HepG2 (cell line): ENCODE measurements at regions not wholly inside any gene's neighbourhood (a gene's known extent, or its start where the extent isn't known, plus 50 kb on each side); places are given as distances from the start of the nearest gene placed in this dataset.

Experiments used
- ATAC-seq: fragments of 200-7000 bp; cut with Tn5 transposase; 3 replicates; pipeline ENCODE4 v1.9.1; 2020; ENCODE audit warnings: mild to moderate bottlenecking, moderate library complexity
- BruUV-seq: library from RNA; stranded (reverse); fragments of 400-500 nt; replicated peaks from 2 replicates; lab custom pipeline; 2021; lab: Mats Ljungman, UMichigan
- CTCF ChIA-PET: fragments of 300-600 bp; formaldehyde crosslinking; extraction: SDS; loops from one replicate; lab custom pipeline; 2021; ENCODE audit warnings: low total read pairs, inconsistent platforms, low intra/inter-chr PET ratio; lab: Yijun Ruan, JAX
- POLR2A ChIA-PET: fragments of 350-600 bp; sonication (Branson Sonifier 250); formaldehyde crosslinking; loops from one replicate; lab custom pipeline; 2020; ENCODE audit warnings: antibody characterized with exemption, inconsistent platforms; lab: Yijun Ruan, JAX
- DNase-seq: peaks from one replicate; pipeline ENCODE4 v3.0.0-alpha.2; 2015; ENCODE audit warnings: low spot score
- FAIRE-seq: peaks from 3 replicates; lab custom pipeline; 2011; peaks lifted over from hg19 to GRCh38; lab: Jason Lieb, UNC
- H2AFZ ChIP-seq: one replicate; pipeline ENCODE4 v1.6.1; 2011; ENCODE audit warnings: low read length, inconsistent platforms
- H3K27ac ChIP-seq: fragments of 300-600 bp; 3 replicates; pipeline ENCODE4 v1.8.0; 2011; ENCODE audit warnings: mixed run types, mild to moderate bottlenecking, mixed read lengths, low read length, inconsistent platforms; ENCODE audit not compliant: insufficient read depth; ENCODE audit errors: extremely low read length
- H3K27me3 ChIP-seq, 2 experiments: fragments of 200-600 bp in 1 of 2; 2 replicates in 1 of 2; 3 replicates in 1 of 2; pipeline versions ENCODE4 v1.6.0 to v1.8.0; 2011; ENCODE audit warnings: low read length in 2 of 2, mild to moderate bottlenecking in 2 of 2, moderate library complexity in 2 of 2, inconsistent platforms in 1 of 2; ENCODE audit not compliant: insufficient read depth in 2 of 2, control insufficient read depth in 1 of 2
- H3K36me3 ChIP-seq, 2 experiments: fragments of 200-600 bp in 1 of 2; replicated peaks in 1 of 2; 2 replicates in 1 of 2; 3 replicates in 1 of 2; pipeline versions ENCODE4 v1.5.1 to v1.8.0; 2011; ENCODE audit warnings: low read length in 2 of 2, inconsistent platforms in 1 of 2; ENCODE audit not compliant: insufficient read depth in 2 of 2, control insufficient read depth in 1 of 2
- H3K4me1 ChIP-seq: 2 replicates; pipeline ENCODE4 v1.5.1; 2012; ENCODE audit warnings: low read length, inconsistent platforms; ENCODE audit not compliant: insufficient read depth
- H3K4me2 ChIP-seq: 2 replicates; pipeline ENCODE4 v1.6.0; 2011; ENCODE audit warnings: low read depth, low read length, inconsistent platforms
- H3K4me3 ChIP-seq, 3 experiments: fragments of 200-600 bp in 1 of 3; sonication (generic), shearing (Covaris generic) in 1 of 3; replicated peaks in 1 of 3; 2 replicates each; pipeline ENCODE4 v1.5.1; 2011 to 2016; ENCODE audit warnings: low read length in 3 of 3, inconsistent platforms in 2 of 3, low read depth in 2 of 3, mild to moderate bottlenecking in 2 of 3, control low read depth in 1 of 3, mixed read lengths in 1 of 3; ENCODE audit not compliant: insufficient read depth in 1 of 3
- H3K79me2 ChIP-seq: one replicate; pipeline ENCODE4 v1.6.1; 2011; ENCODE audit warnings: low read length, inconsistent platforms; ENCODE audit not compliant: insufficient read depth
- H3K9ac ChIP-seq: 2 replicates; pipeline ENCODE4 v1.6.0; 2011; ENCODE audit warnings: mild to moderate bottlenecking, low read depth, low read length, inconsistent platforms; ENCODE audit not compliant: insufficient read depth
- H3K9me3 ChIP-seq: 2 replicates; pipeline ENCODE4 v1.5.1; 2012; ENCODE audit warnings: mild to moderate bottlenecking, low read length
- H4K20me1 ChIP-seq: 2 replicates; pipeline ENCODE4 v1.6.0; 2011; ENCODE audit warnings: inconsistent platforms, mild to moderate bottlenecking, low read length, moderate library complexity; ENCODE audit not compliant: insufficient read depth
- PHF21A ChIP-seq: sonication (generic); formaldehyde crosslinking; IDR thresholded peaks from 2 replicates; pipeline ENCODE4 v1.5.0; 2020; ENCODE audit warnings: mild to moderate bottlenecking, missing genetic modification reagents
- ZNF670 ChIP-seq: sonication (generic); formaldehyde crosslinking; IDR thresholded peaks from 2 replicates; pipeline ENCODE4 v1.8.0; 2022; ENCODE audit warnings: mild to moderate bottlenecking, missing genetic modification reagents, borderline replicate concordance
- WGBS: methylation state at CpG from one replicate; pipeline ENCODE4 v1.1.6; 2017; ENCODE audit warnings: low lambda C conversion rate; 5-methylcytosine and 5-hydroxymethylcytosine counted together
- in situ Hi-C: cut with HindIII; loops from 2 replicates; pipeline ENCODE4 v1.10.0; 2017; ENCODE audit warnings: low pct_unique_long_range_greater_than_20kb; ENCODE audit not compliant: extremely low pct_ligation_motif_present
- intact Hi-C: fragments of 100-400 bp; cut with micrococcal nuclease; formaldehyde crosslinking; loops from one replicate; pipeline ENCODE4 v1.10.0; 2022; ENCODE audit not compliant: unreplicated experiment

DNA sequence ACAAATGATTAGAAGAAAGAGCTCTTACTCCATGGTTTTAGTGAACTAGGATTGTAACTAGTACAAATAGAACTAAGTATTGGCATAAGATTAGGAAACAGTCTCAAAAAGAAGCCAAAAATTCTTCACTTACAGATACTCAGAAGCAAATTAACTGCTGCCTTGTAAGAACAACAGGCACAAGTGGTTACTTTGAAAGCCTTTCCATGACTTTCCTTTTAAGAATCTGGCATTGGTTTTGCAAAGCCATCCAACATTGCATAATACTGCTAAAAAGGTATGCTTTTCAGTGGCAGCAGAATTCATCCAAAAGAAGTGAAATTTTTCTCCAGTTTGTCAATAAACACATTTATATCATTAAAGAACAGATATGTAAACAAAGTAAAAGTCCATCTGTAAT is 126.8 kb upstream of the ODAD2 start:
- Histone ChIP-seq H3K79me2 (no peaks in the 10 kb centered on the region), H2AFZ (no peak overlapping the region), H3K4me1 (no peaks in the 10 kb centered on the region), H3K9ac (no peak overlapping the region), H3K27ac (no peak overlapping the region), H3K27me3 (no peaks in the 10 kb centered on the region), H4K20me1 (no peaks in the 10 kb centered on the region), H3K36me3 (peaks cover 0 to 19% of the 10 kb centered on the region in 2 experiments; a peak in 1 of 5 replicates), H3K9me3 (no peaks in the 10 kb centered on the region), H3K4me2 (no peak overlapping the region), H3K4me3 (no peak overlapping the region)
- ChIA-PET CTCF (no interaction called here), POLR2A (no interaction called here)
- DNase-seq, result no peak
- ATAC-seq, result no peak
- in situ Hi-C loops (no loop called here), intact Hi-C loops (no loop called here)
- BruUV-seq, result no TSS peak
- TF ChIP-seq PHF21A (CRISPR knock-in tag), result no peak
- FAIRE-seq, result no peak

DNA sequence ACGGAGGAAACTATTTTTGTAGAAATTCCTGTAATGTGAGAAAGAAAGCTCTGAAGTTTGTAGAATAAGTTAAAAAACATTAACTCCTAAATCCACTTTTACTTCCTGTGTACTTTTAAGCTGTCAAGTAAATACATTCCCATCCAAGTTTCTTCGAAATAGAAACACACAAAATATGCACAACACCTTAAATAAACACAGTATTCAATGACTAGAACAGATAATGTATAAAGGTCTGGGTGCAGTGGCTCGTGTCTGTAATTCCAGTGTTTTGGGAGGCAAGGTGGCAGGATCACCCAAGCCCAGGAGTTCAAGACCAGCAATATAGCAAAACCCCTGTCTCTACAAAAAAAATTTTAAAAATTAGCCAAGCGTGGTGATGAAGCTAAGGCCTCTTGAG is 121.9 kb upstream of the ODAD2 start:
- FAIRE-seq (no peak), ATAC-seq (no peak), DNase-seq (no peak)
- ChIA-PET CTCF (no interaction called here), POLR2A (no interaction called here)
- no peak for TF ChIP-seq ZNF670 (CRISPR knock-in tag)
- Histone ChIP-seq H3K27ac (no peak overlapping the region), H3K9me3 (no peaks in the 10 kb centered on the region), H3K4me3 (no peak overlapping the region), H4K20me1 (no peaks in the 10 kb centered on the region), H3K4me2 (no peak overlapping the region), H3K79me2 (no peaks in the 10 kb centered on the region), H3K27me3 (no peaks in the 10 kb centered on the region), H2AFZ (no peak overlapping the region), H3K9ac (no peak overlapping the region), H3K36me3 (peaks cover 1 to 11% of the 10 kb centered on the region in 2 experiments; a peak in 1 of 5 replicates), H3K4me1 (no peaks in the 10 kb centered on the region)
- in situ Hi-C loops, result no loop called here
- intact Hi-C loops, result no loop called here
- 85% methylated on average over 4 of the region's 4 CpGs for WGBS
- no TSS peak for BruUV-seq
